ENCODE measurements at regions not wholly inside any gene's neighbourhood (a gene's known extent, or its start where the extent isn't known, plus 50 kb on each side); places are given as distances from the start of the nearest gene placed in this dataset.
"Not testable (repeated sequence)": the region's sequence is repeated elsewhere in the genome, so short reads cannot be mapped to it uniquely, and the experiment has no call there.

- Mint-ChIP-seq H3K4me1 (ENCODE audit: low read depth) (no peaks in the 10 kb centered on the region), H3K4me3 (no peak overlapping the region), H3K27me3 (ENCODE audit: low read depth) (peaks cover 3% of the 10 kb centered on the region), H3K9me3 (no peaks in the 10 kb centered on the region), H3K36me3 (ENCODE audit: insufficient read depth) (no peaks in the 10 kb centered on the region)
- ATAC-seq (no peak), DNase-seq (no peak)
Observed at GRCh38 chr20:56689318-56689717, 60.2 kb downstream of the TFAP2C start.

- ATAC-seq (no peak), DNase-seq (no peak)
- Mint-ChIP-seq H3K36me3 (ENCODE audit: insufficient read depth) (no peaks in the 10 kb centered on the region), H3K27me3 (ENCODE audit: low read depth) (peaks cover 3% of the 10 kb centered on the region), H3K4me1 (ENCODE audit: low read depth) (no peaks in the 10 kb centered on the region), H3K9me3 (no peaks in the 10 kb centered on the region), H3K4me3 (no peak overlapping the region)
Observed at GRCh38 chr20:56689852-56690485, 60.9 kb downstream of the TFAP2C start.

GRCh38 chr20:56690531-56691175, 61.5 kb downstream of the TFAP2C start:
- H3K9me3 Mint-ChIP-seq: no peaks in the 10 kb centered on the region
- ATAC-seq (no peak), DNase-seq (no peak)
- H3K36me3 Mint-ChIP-seq (ENCODE audit: insufficient read depth): no peaks in the 10 kb centered on the region
- H3K4me3 Mint-ChIP-seq: no peak overlapping the region
- no peaks in the 10 kb centered on the region for H3K4me1 Mint-ChIP-seq (ENCODE audit: low read depth)
- peaks cover 3% of the 10 kb centered on the region for H3K27me3 Mint-ChIP-seq (ENCODE audit: low read depth)

- H3K36me3 Mint-ChIP-seq (ENCODE audit: insufficient read depth): no peaks in the 10 kb centered on the region
- no peaks in the 10 kb centered on the region for H3K9me3 Mint-ChIP-seq
- H3K4me3 Mint-ChIP-seq: no peak overlapping the region
- peaks cover 3% of the 10 kb centered on the region for H3K27me3 Mint-ChIP-seq (ENCODE audit: low read depth)
- no peak for ATAC-seq
- H3K4me1 Mint-ChIP-seq (ENCODE audit: low read depth): no peaks in the 10 kb centered on the region
- no peak for DNase-seq
Observed at GRCh38 chr20:56691325-56691998, 62.4 kb downstream of the TFAP2C start.

GRCh38 chr20:56693217-56693616, 64.1 kb downstream of the TFAP2C start:
- H3K4me3 Mint-ChIP-seq: no peak overlapping the region
- no peaks in the 10 kb centered on the region for H3K9me3 Mint-ChIP-seq
- no peak for ATAC-seq
- H3K27me3 Mint-ChIP-seq (ENCODE audit: low read depth): peaks cover 3% of the 10 kb centered on the region
- H3K4me1 Mint-ChIP-seq (ENCODE audit: low read depth): no peaks in the 10 kb centered on the region
- no peaks in the 10 kb centered on the region for H3K36me3 Mint-ChIP-seq (ENCODE audit: insufficient read depth)
- DNase-seq: no peak

- no peak for DNase-seq
- ATAC-seq: no peak
- H3K4me1 Mint-ChIP-seq (ENCODE audit: low read depth): no peaks in the 10 kb centered on the region
- H3K9me3 Mint-ChIP-seq: no peaks in the 10 kb centered on the region
- no peaks in the 10 kb centered on the region for H3K36me3 Mint-ChIP-seq (ENCODE audit: insufficient read depth)
- H3K4me3 Mint-ChIP-seq: no peak overlapping the region
- no peaks in the 10 kb centered on the region for H3K27me3 Mint-ChIP-seq (ENCODE audit: low read depth)
Observed at GRCh38 chr20:56697476-56697875, 68.4 kb downstream of the TFAP2C start.

GRCh38 chr20:56698297-56698696, 69.2 kb downstream of the TFAP2C start:
- H3K4me1 Mint-ChIP-seq (ENCODE audit: low read depth): no peaks in the 10 kb centered on the region
- H3K36me3 Mint-ChIP-seq (ENCODE audit: insufficient read depth): no peaks in the 10 kb centered on the region
- ATAC-seq (no peak), DNase-seq (no peak)
- H3K9me3 Mint-ChIP-seq: no peaks in the 10 kb centered on the region
- no peak overlapping the region for H3K4me3 Mint-ChIP-seq
- H3K27me3 Mint-ChIP-seq (ENCODE audit: low read depth): no peaks in the 10 kb centered on the region

GRCh38 chr20:56698749-56699148, 69.6 kb downstream of the TFAP2C start:
- DNase-seq: no peak
- Mint-ChIP-seq H3K27me3 (ENCODE audit: low read depth) (no peaks in the 10 kb centered on the region), H3K4me3 (no peak overlapping the region), H3K9me3 (no peaks in the 10 kb centered on the region), H3K4me1 (ENCODE audit: low read depth) (no peaks in the 10 kb centered on the region), H3K36me3 (ENCODE audit: insufficient read depth) (no peaks in the 10 kb centered on the region)
- no peak for ATAC-seq

- H3K4me3 Mint-ChIP-seq: no peak overlapping the region
- no peaks in the 10 kb centered on the region for H3K27me3 Mint-ChIP-seq (ENCODE audit: low read depth)
- no peak for ATAC-seq
- no peaks in the 10 kb centered on the region for H3K9me3 Mint-ChIP-seq
- no peaks in the 10 kb centered on the region for H3K36me3 Mint-ChIP-seq (ENCODE audit: insufficient read depth)
- no peaks in the 10 kb centered on the region for H3K4me1 Mint-ChIP-seq (ENCODE audit: low read depth)
- no peak for DNase-seq
Observed at GRCh38 chr20:56702931-56703840, 74.1 kb downstream of the TFAP2C start.

- DNase-seq (no peak), ATAC-seq (no peak)
- no peaks in the 10 kb centered on the region for H3K9me3 Mint-ChIP-seq
- no peaks in the 10 kb centered on the region for H3K36me3 Mint-ChIP-seq (ENCODE audit: insufficient read depth)
- H3K27me3 Mint-ChIP-seq (ENCODE audit: low read depth): peaks cover 2% of the 10 kb centered on the region
- H3K4me3 Mint-ChIP-seq: no peak overlapping the region
- H3K4me1 Mint-ChIP-seq (ENCODE audit: low read depth): no peaks in the 10 kb centered on the region
Observed at GRCh38 chr20:56706867-56707360, 77.8 kb downstream of the TFAP2C start.

GRCh38 chr20:56708991-56709390, 79.9 kb downstream of the TFAP2C start:
- H3K4me1 Mint-ChIP-seq (ENCODE audit: low read depth): no peaks in the 10 kb centered on the region
- H3K4me3 Mint-ChIP-seq: no peak overlapping the region
- DNase-seq: no peak
- no peak for ATAC-seq
- H3K36me3 Mint-ChIP-seq (ENCODE audit: insufficient read depth): no peaks in the 10 kb centered on the region
- H3K27me3 Mint-ChIP-seq (ENCODE audit: low read depth): peaks cover 2% of the 10 kb centered on the region
- H3K9me3 Mint-ChIP-seq: no peaks in the 10 kb centered on the region

GRCh38 chr20:56710125-56710524, 81.0 kb downstream of the TFAP2C start:
- no peak for ATAC-seq
- Mint-ChIP-seq H3K9me3 (no peaks in the 10 kb centered on the region), H3K4me1 (ENCODE audit: low read depth) (no peaks in the 10 kb centered on the region), H3K4me3 (no peak overlapping the region), H3K36me3 (ENCODE audit: insufficient read depth) (no peaks in the 10 kb centered on the region), H3K27me3 (ENCODE audit: low read depth) (peaks cover 2% of the 10 kb centered on the region)
- DNase-seq: no peak

- H3K4me3 Mint-ChIP-seq; ATAC-seq; H3K4me1 Mint-ChIP-seq (ENCODE audit: low read depth); DNase-seq; H3K36me3 Mint-ChIP-seq (ENCODE audit: insufficient read depth); H3K9me3 Mint-ChIP-seq; H3K27me3 Mint-ChIP-seq (ENCODE audit: low read depth): not testable (repeated sequence)
Observed at GRCh38 chr20:56710577-56710976, 81.5 kb downstream of the TFAP2C start.

GRCh38 chr20:56711018-56711417, 81.9 kb downstream of the TFAP2C start:
- no peaks in the 10 kb centered on the region for H3K9me3 Mint-ChIP-seq
- peaks cover 2% of the 10 kb centered on the region for H3K27me3 Mint-ChIP-seq (ENCODE audit: low read depth)
- no peak for DNase-seq
- no peaks in the 10 kb centered on the region for H3K4me1 Mint-ChIP-seq (ENCODE audit: low read depth)
- no peaks in the 10 kb centered on the region for H3K36me3 Mint-ChIP-seq (ENCODE audit: insufficient read depth)
- no peak for ATAC-seq
- H3K4me3 Mint-ChIP-seq: no peak overlapping the region
